ENCODE measurements at regions not wholly inside any gene's neighbourhood (a gene's known extent, or its start where the extent isn't known, plus 50 kb on each side); places are given as distances from the start of the nearest gene placed in this dataset.

- no peaks in the 10 kb centered on the region for H3K27me3 ChIP-seq (ENCODE audit: insufficient read depth, poor library complexity, severe bottlenecking)
- H3K9me3 ChIP-seq (ENCODE audit: severe bottlenecking) = no peaks in the 10 kb centered on the region
- ATAC-seq (ENCODE audit: low read depth) = no peak
- H3K4me3 ChIP-seq (ENCODE audit: severe bottlenecking) = no peak overlapping the region
- TF ChIP-seq CTCF (IDR thresholded peaks at IDR 0.05; ENCODE audit: poor library complexity, severe bottlenecking) = no peak
- DNase-seq (ENCODE audit: low spot score) = no peak
- H3K36me3 ChIP-seq (ENCODE audit: low read depth) = no peaks in the 10 kb centered on the region
- no peak overlapping the region for H3K27ac ChIP-seq (ENCODE audit: poor library complexity, severe bottlenecking)
- no peaks in the 10 kb centered on the region for H3K4me1 ChIP-seq (ENCODE audit: insufficient read depth, poor library complexity, severe bottlenecking)
Measured at GRCh38 chr2:77813599-77813998, 291.4 kb upstream of the LRRTM4 start.

GRCh38 chr2:77816618-77817017, 294.4 kb upstream of the LRRTM4 start:
- no peak for TF ChIP-seq CTCF (IDR thresholded peaks at IDR 0.05; ENCODE audit: poor library complexity, severe bottlenecking)

DNA sequence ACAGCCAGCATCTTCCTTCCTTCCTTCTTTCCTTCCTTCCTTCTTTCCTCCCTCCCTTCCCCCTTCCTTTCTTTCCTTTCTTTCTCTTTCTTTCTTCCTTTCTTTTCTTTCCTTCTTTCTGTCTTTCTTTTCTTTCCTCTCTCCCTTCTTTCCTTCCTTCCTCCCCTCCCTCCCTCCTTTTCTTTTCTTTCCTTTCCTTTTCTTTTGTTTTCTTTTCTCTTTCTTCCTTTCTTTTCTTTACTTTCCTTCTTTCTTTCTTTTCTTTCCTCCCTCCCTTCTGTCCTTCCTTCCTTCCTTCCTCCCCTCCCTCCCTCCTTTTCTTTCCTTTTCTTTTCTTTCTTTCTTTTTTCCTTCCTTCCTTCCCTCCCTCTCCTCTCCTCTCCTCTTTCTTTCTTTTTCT, 296.0 kb upstream of the LRRTM4 start:
- no peak for TF ChIP-seq CTCF (IDR thresholded peaks at IDR 0.05; ENCODE audit: poor library complexity, severe bottlenecking)
- no peak for ATAC-seq (ENCODE audit: low read depth)
- Histone ChIP-seq H3K27me3 (ENCODE audit: insufficient read depth, poor library complexity, severe bottlenecking) (no peaks in the 10 kb centered on the region), H3K4me3 (ENCODE audit: severe bottlenecking) (no peak overlapping the region), H3K27ac (ENCODE audit: poor library complexity, severe bottlenecking) (no peak overlapping the region), H3K4me1 (ENCODE audit: insufficient read depth, poor library complexity, severe bottlenecking) (no peaks in the 10 kb centered on the region), H3K9me3 (ENCODE audit: severe bottlenecking) (no peaks in the 10 kb centered on the region), H3K36me3 (ENCODE audit: low read depth) (no peaks in the 10 kb centered on the region)
- DNase-seq (ENCODE audit: low spot score) = no peak

More at GRCh38 chr2:77816618-77817017, 294.4 kb upstream of the LRRTM4 start:
- Histone ChIP-seq H3K27me3 (ENCODE audit: insufficient read depth, poor library complexity, severe bottlenecking) (no peaks in the 10 kb centered on the region), H3K4me1 (ENCODE audit: insufficient read depth, poor library complexity, severe bottlenecking) (no peaks in the 10 kb centered on the region), H3K9me3 (ENCODE audit: severe bottlenecking) (no peaks in the 10 kb centered on the region), H3K36me3 (ENCODE audit: low read depth) (no peaks in the 10 kb centered on the region), H3K27ac (ENCODE audit: poor library complexity, severe bottlenecking) (no peak overlapping the region), H3K4me3 (ENCODE audit: severe bottlenecking) (no peak overlapping the region)
- DNase-seq (ENCODE audit: low spot score) (no peak), ATAC-seq (ENCODE audit: low read depth) (no peak)

GRCh38 chr2:77823028-77823427, 300.9 kb upstream of the LRRTM4 start:
- ATAC-seq (ENCODE audit: low read depth) (no peak), DNase-seq (ENCODE audit: low spot score) (no peak)
- H3K27me3 ChIP-seq (ENCODE audit: insufficient read depth, poor library complexity, severe bottlenecking) = no peaks in the 10 kb centered on the region
- TF ChIP-seq CTCF (IDR thresholded peaks at IDR 0.05; ENCODE audit: poor library complexity, severe bottlenecking) = no peak
- no peak overlapping the region for H3K4me3 ChIP-seq (ENCODE audit: severe bottlenecking)
- H3K4me1 ChIP-seq (ENCODE audit: insufficient read depth, poor library complexity, severe bottlenecking) = no peaks in the 10 kb centered on the region
- no peaks in the 10 kb centered on the region for H3K36me3 ChIP-seq (ENCODE audit: low read depth)
- H3K9me3 ChIP-seq (ENCODE audit: severe bottlenecking) = no peaks in the 10 kb centered on the region
- no peak overlapping the region for H3K27ac ChIP-seq (ENCODE audit: poor library complexity, severe bottlenecking)

DNA sequence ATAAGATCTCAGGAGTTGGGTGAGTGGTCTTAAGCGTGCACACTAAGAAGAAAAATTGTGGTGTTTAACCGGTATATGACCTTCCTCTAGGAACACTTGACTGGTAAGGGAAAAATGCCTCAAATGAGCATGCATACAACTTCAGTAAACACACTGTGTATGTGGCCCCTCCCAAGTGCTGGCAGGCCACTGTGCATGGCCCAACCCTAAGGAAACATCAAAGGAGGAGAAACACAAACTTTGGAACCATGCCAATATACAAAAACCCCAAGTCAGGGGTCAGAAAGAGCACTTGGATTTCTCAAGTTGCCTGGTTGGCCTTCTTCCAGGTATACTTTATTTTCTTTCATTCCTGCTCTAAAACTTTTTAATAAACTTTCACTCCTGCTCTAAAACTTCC, 308.9 kb upstream of the LRRTM4 start:
- no peak overlapping the region for H3K27ac ChIP-seq (ENCODE audit: poor library complexity, severe bottlenecking)
- no peaks in the 10 kb centered on the region for H3K27me3 ChIP-seq (ENCODE audit: insufficient read depth, poor library complexity, severe bottlenecking)
- DNase-seq (ENCODE audit: low spot score) = no peak
- no peaks in the 10 kb centered on the region for H3K36me3 ChIP-seq (ENCODE audit: low read depth)
- ATAC-seq (ENCODE audit: low read depth) = no peak
- H3K9me3 ChIP-seq (ENCODE audit: severe bottlenecking) = peaks cover 5% of the 10 kb centered on the region
- H3K4me3 ChIP-seq (ENCODE audit: severe bottlenecking) = no peak overlapping the region
- no peak for TF ChIP-seq CTCF (IDR thresholded peaks at IDR 0.05; ENCODE audit: poor library complexity, severe bottlenecking)
- H3K4me1 ChIP-seq (ENCODE audit: insufficient read depth, poor library complexity, severe bottlenecking) = no peaks in the 10 kb centered on the region
